HG03354 (cell line): ENCODE measurements at regions not wholly inside any gene's neighbourhood (a gene's known extent, or its start where the extent isn't known, plus 50 kb on each side); places are given as distances from the start of the nearest gene placed in this dataset.

Experiments
- ATAC-seq: cut with Tn5 transposase; IDR thresholded peaks from one replicate; pipeline ENCODE4 v1.9.1; 2021; ENCODE audit warnings: mild to moderate bottlenecking; ENCODE audit not compliant: unreplicated experiment, poor library complexity, severe bottlenecking

DNA sequence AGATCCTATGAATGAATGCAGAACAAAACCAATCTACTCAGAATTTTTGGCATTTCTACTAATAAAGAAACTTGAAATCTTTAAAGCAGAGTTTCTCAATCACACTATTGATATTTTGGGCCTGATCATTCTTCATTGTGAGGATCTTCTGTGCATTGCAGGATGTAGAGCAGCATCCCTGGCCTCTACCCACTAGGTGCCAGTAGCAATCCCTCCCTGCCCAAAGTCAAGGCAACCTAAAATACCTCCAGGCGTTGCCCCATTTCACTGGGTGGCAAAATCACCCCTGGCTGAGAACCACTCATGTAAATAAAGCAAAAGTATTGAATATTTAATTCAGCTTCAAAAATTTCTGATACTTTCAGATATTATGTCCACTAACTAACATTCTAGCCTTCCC is 213.0 kb downstream of the SP3 start:
- ATAC-seq, result no peak

DNA sequence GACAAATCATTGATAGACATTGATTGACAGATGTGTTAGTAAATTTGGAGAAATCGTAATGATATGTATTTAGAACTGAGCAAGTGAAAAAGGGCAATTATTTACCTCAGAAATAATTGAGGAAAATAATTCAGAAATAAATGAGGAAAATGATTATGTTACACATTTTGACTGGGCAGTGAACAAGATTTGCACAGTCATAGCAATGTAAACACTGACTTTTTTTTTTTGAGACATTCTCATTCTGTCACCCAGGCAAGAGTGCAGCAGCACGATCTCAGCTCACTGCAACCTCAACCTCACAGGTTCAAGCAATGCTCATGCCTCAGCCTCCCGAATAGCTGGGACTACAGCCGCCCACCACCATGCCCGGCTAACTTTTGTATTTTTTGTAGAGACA is 211.7 kb downstream of the SP3 start:
- no peak for ATAC-seq

DNA sequence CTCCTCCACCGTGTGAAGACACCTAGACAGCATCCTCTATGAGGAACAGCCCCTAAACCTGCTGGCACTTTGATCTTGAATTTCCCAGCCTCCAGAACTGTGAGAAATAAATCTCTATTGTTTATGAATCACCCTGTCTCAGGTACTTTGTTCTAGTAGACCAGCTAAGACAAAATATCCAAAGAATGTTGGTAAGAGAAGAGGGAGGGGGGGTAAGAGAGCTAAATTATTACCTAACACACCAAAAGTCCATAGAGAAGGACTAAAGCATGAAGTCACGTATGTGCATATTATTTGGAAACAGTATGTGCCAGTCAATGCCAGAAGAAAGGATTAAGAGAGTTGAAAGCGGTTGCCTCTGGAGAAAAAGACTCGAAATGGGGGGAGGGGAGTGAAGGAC is 211.0 kb downstream of the SP3 start:
- no peak for ATAC-seq

DNA sequence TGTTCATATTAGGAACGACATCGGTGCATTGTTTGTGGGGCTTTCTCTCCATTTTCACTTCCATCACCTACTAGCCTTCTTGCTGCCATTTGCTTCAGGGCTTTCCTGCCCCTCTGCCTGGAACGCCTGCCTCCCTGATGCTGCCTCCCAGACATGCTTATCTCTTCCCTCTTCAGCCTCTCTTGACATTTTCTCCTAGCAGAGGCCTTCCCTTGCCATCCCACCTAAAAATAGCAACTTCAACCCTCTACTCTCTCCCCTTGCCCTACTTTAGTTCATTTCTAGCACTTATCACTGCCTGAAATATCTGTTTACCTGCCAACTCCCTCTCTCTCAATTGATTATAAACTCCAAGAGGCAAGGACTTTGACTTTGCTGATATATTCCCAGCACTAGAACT is 210.3 kb downstream of the SP3 start:
- no peak for ATAC-seq

DNA sequence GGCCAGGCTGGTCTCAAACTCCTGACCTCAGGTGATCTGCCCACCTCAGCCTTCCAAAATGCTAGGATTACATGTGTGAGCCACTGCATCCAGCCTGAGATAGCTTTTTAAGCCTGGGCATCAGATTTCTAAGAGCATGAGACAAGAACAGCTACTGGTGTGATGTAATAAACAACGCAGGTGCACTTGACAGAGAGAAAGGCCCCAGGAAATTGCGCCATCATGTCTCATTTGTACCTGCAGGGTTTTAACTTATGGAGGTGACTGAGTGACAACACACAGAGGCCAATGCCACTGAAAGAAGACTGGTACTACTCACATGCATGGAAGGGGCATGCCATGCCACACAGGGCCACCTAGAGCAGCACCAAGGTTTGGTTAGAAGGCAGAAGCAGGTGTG is 209.4 kb downstream of the SP3 start:
- ATAC-seq, result no peak

DNA sequence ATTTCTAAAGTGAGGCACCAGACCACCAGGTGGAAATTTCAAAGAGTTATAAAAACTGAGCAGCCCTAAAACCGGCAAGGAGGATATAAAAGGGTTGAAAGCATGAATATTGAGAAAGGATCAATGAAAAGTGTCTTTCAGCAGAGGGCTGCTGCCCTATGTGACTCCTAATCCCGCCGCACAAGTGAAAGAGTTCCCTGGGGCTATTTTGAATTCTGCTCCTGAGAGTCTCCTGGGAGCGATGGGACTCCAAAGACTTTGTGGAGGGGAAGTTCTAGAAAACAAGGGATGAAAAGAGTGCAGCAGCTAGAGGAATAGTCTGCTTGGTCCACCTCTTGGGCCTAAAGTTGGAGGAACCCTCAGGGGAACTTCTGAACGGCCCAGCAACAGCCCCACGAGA is 205.2 kb downstream of the SP3 start:
- ATAC-seq, result no peak

DNA sequence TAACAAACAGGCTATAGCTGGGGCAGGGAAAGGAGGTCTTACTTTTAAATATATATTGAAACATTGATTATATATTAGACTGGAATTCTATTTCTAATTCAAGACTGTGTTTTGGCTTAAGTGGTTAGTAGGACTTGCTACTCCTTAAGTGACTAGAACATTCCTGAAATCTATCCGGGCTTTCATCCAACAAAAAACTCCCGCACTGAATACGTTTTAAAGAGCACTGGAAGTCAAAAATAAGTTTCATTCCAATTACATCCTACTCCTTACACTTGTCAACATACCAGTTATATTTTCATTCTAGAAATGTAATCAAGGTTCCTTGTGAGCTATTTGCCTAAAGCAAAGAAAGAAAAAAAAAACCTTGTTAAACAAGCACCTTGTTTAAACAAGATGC is 204.6 kb downstream of the SP3 start:
- ATAC-seq, result no peak

DNA sequence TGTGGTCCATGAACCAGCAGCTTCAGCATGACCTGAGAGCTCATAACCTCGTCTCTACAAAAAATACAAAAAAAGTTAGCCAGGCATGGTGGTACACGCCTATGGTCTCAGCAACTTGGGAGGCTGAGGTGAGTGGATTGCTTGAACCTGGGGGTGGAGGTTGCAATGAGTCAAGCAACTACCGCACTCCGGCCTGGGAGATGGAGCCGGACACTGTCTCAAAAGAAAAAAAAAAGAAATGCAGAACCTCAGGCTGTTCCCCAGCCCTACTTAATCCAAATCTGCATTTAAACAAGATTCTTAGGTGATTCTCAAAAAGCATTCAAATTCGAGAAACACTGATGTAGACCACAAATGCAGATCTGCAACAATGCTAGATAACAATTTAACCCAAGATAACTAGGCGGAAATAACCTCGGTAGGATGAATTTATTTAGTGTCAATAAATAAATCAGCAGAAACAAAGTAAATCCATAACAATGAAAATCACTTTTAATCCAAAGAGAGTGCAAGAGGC is 203.5 kb downstream of the SP3 start:
- ATAC-seq, result no peak

DNA sequence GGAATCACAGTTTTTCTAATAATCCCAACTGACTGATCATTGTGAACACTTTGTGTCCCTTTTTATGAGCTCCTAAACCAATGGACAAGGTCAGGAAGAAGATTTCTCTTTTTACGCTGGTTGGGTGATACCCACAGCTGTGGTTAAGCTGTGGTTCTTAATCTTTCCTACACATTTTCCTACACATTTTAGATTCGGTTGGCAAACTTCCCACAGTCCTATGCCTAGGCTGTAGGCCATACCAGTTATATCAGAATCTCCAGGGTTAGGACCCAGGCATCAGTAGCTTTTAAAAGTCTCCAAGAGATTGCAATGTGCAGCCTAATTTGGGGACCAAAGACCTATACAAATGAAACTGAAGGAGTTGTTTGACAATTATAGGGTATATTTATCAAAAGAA is 203.0 kb downstream of the SP3 start:
- no peak for ATAC-seq

DNA sequence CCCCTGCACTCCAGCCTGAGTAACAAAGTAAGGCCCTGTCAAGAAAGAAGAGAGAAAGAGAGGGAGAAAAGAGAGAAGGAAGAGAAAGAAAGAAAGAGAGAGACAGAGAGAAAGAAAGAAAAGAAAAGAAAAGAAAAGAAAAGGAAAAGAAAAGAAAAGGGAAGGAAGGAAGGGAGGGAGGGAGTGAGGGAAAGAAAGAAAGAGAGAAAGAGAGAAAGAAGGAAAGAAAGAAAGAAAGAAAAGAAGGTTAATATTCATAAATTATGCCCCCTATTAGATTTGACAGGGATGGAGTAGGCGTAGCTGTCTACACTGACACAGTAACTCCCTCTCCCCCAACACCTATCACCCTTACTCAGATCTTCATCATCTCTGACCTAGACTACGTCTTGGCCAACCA is 202.3 kb downstream of the SP3 start:
- ATAC-seq, result no peak

DNA sequence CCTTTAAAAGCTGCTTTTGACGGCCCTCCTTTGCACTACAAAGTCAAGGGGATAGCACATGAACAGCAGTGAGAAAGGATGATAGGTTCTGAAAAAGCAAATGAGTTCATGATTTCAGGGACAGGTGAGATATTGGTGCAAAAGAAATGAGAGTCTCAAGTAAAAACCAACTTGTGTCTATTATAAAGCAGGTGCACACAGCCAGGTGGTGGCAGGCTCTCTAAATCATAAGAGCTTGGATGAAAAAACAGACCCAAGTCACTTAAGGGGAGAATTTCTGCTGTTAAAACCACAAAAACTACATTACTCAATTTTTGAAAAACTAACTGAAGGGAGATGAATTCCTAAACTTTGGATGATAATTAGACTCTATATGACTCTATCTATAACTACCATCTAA is 201.5 kb downstream of the SP3 start:
- no peak for ATAC-seq

DNA sequence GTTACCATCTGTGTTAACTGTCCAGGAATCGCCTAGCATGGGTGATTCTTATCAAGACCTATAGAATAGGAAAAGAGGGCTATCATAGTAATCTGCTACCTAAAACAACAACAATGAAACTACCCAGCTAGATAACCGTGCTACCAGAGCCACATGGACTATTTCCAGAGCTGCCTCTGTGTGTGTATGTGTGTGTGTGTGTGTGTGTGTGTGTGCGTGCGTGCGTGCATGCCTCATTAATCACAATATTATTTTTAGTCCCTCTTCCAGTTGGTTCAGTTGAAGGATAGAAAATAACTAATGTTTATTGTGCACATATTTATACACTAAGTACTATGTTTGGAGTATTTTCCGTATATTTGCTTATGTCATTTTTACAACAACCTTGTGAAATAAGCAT is 201.1 kb downstream of the SP3 start:
- no peak for ATAC-seq

DNA sequence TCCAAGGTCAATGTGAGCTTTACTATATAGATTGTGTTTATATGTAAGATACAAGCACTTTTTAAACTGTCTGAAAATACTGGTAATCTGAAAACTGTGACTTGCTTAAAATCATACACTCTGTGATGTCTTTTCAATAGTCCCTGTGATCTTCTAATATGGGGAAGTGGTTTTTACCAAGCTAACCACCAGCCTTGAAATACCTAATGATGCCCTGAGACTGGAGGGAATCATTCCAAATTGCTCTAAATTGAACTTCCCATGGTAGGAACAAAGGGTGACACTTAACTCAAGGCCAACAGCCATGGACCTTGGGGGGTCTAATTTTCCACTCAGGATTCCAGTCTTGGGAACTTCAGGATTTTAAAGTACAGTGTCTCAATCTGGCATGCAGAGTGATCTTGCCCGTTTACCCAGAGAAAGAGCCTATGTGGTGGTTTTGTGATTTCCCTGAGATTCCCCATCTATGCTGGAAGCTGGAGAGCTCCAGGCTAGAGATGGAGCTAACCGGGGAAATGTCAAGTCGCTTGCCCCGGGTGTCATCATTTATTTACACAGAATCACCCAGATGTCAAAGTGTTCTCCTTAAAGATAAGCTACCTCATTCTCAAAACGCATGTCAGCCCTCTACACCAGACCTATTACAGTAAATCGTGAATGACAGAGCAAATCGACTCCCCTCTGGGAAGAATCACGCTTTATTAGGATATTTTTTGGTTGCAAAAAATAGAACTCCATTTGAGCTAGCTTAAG is 198.5 kb downstream of the SP3 start:
- ATAC-seq, result no peak

DNA sequence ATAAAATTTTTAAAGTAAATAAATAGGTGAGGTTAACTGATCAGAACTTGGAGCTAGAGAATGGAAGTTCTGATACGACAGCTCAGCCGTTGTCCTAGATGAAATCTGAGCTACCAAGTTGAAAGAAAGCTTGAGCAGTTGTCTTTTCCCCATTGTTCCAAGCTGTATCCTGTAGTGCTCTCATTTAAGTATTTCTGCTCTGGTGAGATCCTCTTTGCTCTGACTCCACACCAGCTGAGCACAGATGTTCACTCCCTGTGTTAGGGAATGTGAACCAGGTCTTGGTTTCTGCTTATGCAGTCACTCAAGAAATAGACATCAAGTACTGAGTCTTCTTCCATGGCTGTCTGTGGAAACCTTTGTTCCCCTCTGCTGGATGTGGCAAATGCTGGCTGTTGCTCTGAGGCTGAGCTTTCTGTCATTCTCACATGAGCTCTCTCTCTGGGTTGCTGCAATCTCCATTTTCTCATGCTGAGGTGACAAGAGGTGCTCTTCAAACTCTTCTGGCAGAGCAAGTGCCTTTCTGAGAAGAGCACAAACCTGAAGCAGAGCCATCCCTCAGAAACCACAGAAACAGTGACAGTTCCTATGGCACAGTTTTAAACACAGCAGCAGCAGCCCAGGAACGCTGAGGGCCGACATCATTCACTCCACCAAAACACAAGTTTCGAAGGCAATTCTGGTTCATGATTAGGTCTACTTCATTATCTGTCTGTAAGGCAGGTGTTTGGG is 194.1 kb downstream of the SP3 start:
- ATAC-seq, result no peak

DNA sequence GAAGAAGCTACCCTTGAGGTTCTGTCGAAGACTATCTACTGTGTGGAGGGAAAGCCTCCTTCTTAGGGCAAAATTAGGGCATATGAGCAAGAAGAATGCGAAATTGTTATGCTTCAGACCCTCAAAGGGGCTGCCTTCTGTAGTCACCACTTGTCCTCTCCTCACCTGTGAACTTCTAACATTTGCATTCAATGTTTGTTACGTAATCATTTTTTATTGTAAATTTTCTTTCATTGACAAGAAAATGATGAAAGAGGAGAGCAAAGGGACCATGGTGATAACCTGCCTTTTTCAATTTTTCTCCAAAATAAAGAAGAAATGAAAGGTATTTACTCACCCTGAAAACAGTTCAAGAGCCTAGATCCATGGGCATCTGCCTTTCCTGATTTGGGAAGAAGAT is 193.0 kb downstream of the SP3 start:
- no peak for ATAC-seq

DNA sequence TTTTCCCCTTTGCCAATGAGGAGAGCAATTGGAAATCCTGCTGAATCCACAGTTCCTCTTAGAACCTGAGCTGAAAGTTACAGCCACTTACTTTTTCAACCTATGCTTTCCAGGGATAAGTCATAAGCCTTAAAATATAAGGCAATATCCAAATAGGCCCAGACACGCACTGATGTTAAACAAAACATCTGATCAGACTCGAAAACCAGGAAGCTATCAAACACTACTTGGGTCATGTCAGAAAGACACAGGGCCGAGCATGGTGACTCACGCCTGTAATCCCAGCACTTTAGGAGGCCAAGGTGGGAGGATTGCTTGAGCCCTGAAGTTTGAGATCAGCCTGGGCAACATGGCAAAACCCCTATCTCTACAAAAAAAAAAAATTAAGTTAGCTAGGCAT is 192.1 kb downstream of the SP3 start:
- ATAC-seq, result no peak

DNA sequence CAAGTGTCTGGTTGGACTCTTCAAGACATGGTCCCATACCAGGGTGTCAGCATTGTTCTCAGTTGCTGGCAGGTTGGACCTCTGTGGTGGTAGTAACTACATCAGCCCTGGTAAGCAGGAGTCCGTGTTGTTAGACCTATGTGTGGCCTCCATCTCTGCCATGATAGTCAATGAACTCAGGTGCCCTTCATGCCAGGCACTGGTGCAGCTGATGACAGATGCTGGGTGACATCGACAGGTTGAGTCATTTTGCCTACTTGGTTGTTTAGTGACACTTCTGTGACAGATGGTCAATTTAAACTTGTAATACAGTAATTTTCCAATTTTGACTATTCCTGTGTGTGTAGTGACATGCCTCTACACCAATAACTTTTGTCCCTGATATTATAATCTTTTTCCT is 189.7 kb downstream of the SP3 start:
- no peak for ATAC-seq

DNA sequence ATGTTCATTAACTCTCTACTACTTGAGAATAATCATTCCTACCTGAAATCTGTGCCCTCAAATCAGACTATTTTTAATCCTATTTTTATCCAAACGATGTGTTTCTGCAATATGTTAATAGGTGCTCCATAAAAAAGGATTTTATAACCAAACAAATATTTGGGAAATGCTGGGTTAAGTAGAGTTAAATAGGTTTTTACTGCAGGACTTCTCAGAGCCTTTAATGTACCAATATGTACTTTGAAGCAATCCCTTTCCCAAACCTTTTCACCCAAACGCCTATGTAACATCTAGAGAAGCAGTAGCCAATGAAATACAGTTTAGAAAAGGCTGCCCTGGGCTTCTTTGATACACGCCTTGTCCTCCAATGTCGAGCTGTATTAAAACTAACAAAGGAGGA is 182.5 kb downstream of the SP3 start:
- ATAC-seq, result no peak

DNA sequence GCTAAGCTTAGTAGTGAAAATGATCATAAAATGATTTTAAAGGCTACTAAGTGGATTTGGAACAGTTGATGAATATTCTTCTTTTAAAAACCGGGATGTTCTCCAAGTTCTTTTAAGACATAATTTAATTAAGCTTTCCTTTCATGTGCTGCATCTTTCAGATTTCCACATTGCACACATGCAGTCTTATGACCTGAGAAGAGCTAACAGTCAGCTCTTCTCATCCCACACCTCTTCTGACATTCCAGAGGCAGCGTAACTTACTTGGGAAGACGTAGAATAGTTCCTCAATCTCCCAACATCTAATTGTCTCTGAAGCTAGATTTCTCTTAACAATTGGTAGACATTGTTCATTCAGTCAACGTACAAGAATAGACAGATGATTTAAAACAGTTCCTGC is 181.8 kb downstream of the SP3 start:
- ATAC-seq, result no peak

DNA sequence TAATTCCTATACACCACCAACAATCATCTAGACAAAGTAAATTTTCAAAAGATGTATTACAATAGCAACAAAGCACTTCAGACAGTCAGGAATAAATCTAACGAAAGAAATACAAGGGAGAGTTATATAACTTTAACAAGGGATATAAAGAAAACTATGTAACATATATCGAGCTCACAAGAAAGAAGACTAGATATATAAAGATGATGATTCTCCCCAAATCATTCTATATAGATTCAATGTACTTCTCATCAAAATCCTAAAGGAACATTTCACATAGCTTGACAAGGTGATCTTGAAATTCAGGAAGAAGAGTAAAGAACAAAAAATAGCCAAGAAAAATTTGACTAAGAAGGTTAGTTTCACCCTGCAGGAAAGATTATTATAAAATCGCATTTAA is 179.4 kb downstream of the SP3 start:
- ATAC-seq, result no peak

DNA sequence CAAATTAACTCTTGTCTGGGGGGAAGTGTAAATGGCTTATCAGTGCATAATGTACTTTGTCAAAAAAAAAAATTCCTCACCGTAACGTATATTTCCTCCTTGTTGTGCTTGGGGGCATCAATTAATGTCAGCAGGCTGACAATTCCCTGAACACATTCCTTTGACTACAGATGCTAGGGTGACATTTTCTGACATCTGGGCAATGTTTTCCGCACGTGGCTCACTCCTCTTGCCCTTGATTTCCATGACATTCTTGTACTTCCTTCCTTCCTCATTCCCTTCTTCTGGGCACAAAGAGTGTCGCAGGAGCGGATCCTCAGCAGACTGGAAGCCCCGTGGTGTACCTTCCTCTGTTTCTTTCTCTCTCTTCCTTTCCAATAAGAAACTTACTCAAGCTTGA is 173.7 kb downstream of the SP3 start:
- no peak for ATAC-seq
